Skeletal muscle tissue (tissue), 3 donors: ENCODE measurements at regions not wholly inside any gene's neighbourhood (a gene's known extent, or its start where the extent isn't known, plus 50 kb on each side); places are given as distances from the start of the nearest gene placed in this dataset.

Experiments used
- H3K27ac ChIP-seq: one replicate; pipeline ENCODE4 v1.7.0; 2013; ENCODE audit warnings: mild to moderate bottlenecking, low read depth, low read length, inconsistent platforms
- H3K27me3 ChIP-seq, 3 donors: one replicate each; pipeline ENCODE4 v1.7.0; 2013; ENCODE audit warnings: low read length in 3 of 3; ENCODE audit not compliant: control insufficient read depth in 3 of 3, insufficient read depth in 3 of 3
- H3K36me3 ChIP-seq, 3 donors: one replicate each; pipeline ENCODE4 v1.7.0; 2013; ENCODE audit warnings: low read length in 3 of 3; ENCODE audit not compliant: control insufficient read depth in 3 of 3, insufficient read depth in 3 of 3
- H3K4me1 ChIP-seq, 3 donors: one replicate each; pipeline ENCODE4 v1.7.0; 2013; ENCODE audit warnings: low read length in 3 of 3, mild to moderate bottlenecking in 3 of 3; ENCODE audit not compliant: control insufficient read depth in 3 of 3, insufficient read depth in 3 of 3
- H3K4me3 ChIP-seq, 3 donors: one replicate each; pipeline ENCODE4 v1.7.0; 2013; ENCODE audit warnings: low read length in 3 of 3
- H3K9ac ChIP-seq, 3 donors: one replicate each; pipeline ENCODE4 v1.7.0; 2013; ENCODE audit warnings: low read length in 3 of 3, mild to moderate bottlenecking in 3 of 3, moderate library complexity in 2 of 3, low read depth in 1 of 3
- H3K9me3 ChIP-seq, 3 donors: one replicate each; pipeline ENCODE4 v1.7.0; 2013; ENCODE audit warnings: low read length in 3 of 3; ENCODE audit not compliant: control insufficient read depth in 3 of 3
- donor health status: Osteomylitis.

GRCh38 chr5:88118179-88118578 is 150.5 kb downstream of the TMEM161B start:
- Histone ChIP-seq H3K9ac (no peak overlapping the region), H3K9me3 (no peaks in the 10 kb centered on the region), H3K4me1 (no peaks in the 10 kb centered on the region), H3K27me3 (no peaks in the 10 kb centered on the region), H3K36me3 (no peaks in the 10 kb centered on the region), H3K27ac (no peak overlapping the region), H3K4me3 (no peak overlapping the region)

- Histone ChIP-seq H3K4me1 (no peaks in the 10 kb centered on the region), H3K27ac (no peak overlapping the region), H3K27me3 (no peaks in the 10 kb centered on the region), H3K4me3 (no peak overlapping the region), H3K9ac (no peak overlapping the region), H3K36me3 (no peaks in the 10 kb centered on the region), H3K9me3 (no peaks in the 10 kb centered on the region)
These were observed 151.1 kb downstream of the TMEM161B start for GRCh38 chr5:88117546-88117945.

- Histone ChIP-seq H3K9ac (no peak overlapping the region), H3K4me1 (no peaks in the 10 kb centered on the region), H3K4me3 (no peak overlapping the region), H3K27ac (no peak overlapping the region), H3K27me3 (no peaks in the 10 kb centered on the region), H3K36me3 (no peaks in the 10 kb centered on the region), H3K9me3 (no peaks in the 10 kb centered on the region)
These were observed 152.2 kb downstream of the TMEM161B start for GRCh38 chr5:88116396-88116795.

GRCh38 chr5:88115211-88115610 is 153.4 kb downstream of the TMEM161B start:
- Histone ChIP-seq H3K36me3 (no peaks in the 10 kb centered on the region), H3K9ac (no peak overlapping the region), H3K27me3 (no peaks in the 10 kb centered on the region), H3K4me3 (no peak overlapping the region), H3K4me1 (no peaks in the 10 kb centered on the region), H3K27ac (no peak overlapping the region), H3K9me3 (no peaks in the 10 kb centered on the region)

- no peaks in the 10 kb centered on the region for H3K36me3 ChIP-seq
- H3K4me1 ChIP-seq = no peaks in the 10 kb centered on the region
- H3K9ac ChIP-seq = no peak overlapping the region
- no peak overlapping the region for H3K4me3 ChIP-seq
- no peaks in the 10 kb centered on the region for H3K9me3 ChIP-seq
- H3K27ac ChIP-seq = no peak overlapping the region
- no peaks in the 10 kb centered on the region for H3K27me3 ChIP-seq
These were observed 155.2 kb downstream of the TMEM161B start for GRCh38 chr5:88113429-88113828.

- H3K27ac ChIP-seq = no peak overlapping the region
- H3K27me3 ChIP-seq = no peaks in the 10 kb centered on the region
- no peak overlapping the region for H3K4me3 ChIP-seq
- no peaks in the 10 kb centered on the region for H3K36me3 ChIP-seq
- no peak overlapping the region for H3K9ac ChIP-seq
- no peaks in the 10 kb centered on the region for H3K4me1 ChIP-seq
- H3K9me3 ChIP-seq = no peaks in the 10 kb centered on the region
These were observed 158.8 kb downstream of the TMEM161B start for GRCh38 chr5:88109818-88110217.

- H3K4me3 ChIP-seq = no peak overlapping the region
- H3K36me3 ChIP-seq = no peaks in the 10 kb centered on the region
- H3K9me3 ChIP-seq = no peaks in the 10 kb centered on the region
- H3K27ac ChIP-seq = no peak overlapping the region
- no peaks in the 10 kb centered on the region for H3K27me3 ChIP-seq
- no peaks in the 10 kb centered on the region for H3K4me1 ChIP-seq
- H3K9ac ChIP-seq = no peak overlapping the region
These were observed 160.0 kb downstream of the TMEM161B start for GRCh38 chr5:88108490-88109279.

- H3K9ac ChIP-seq = no peak overlapping the region
- no peak overlapping the region for H3K27ac ChIP-seq
- H3K4me1 ChIP-seq = no peaks in the 10 kb centered on the region
These were observed 173.6 kb downstream of the TMEM161B start for GRCh38 chr5:88094906-88095496.

GRCh38 chr5:88094403-88094802 is 174.2 kb downstream of the TMEM161B start:
- H3K4me3 ChIP-seq = no peak overlapping the region
- no peaks in the 10 kb centered on the region for H3K27me3 ChIP-seq
- no peak overlapping the region for H3K9ac ChIP-seq
- no peak overlapping the region for H3K27ac ChIP-seq
- no peaks in the 10 kb centered on the region for H3K4me1 ChIP-seq
- no peaks in the 10 kb centered on the region for H3K9me3 ChIP-seq
- no peaks in the 10 kb centered on the region for H3K36me3 ChIP-seq

More at GRCh38 chr5:88094906-88095496, 173.6 kb downstream of the TMEM161B start:
- Histone ChIP-seq H3K36me3 (no peaks in the 10 kb centered on the region), H3K27me3 (no peaks in the 10 kb centered on the region), H3K4me3 (no peak overlapping the region), H3K9me3 (no peaks in the 10 kb centered on the region)

- H3K27ac ChIP-seq = no peak overlapping the region
- no peak overlapping the region for H3K9ac ChIP-seq
- no peaks in the 10 kb centered on the region for H3K4me1 ChIP-seq
- H3K4me3 ChIP-seq = no peak overlapping the region
- H3K27me3 ChIP-seq = no peaks in the 10 kb centered on the region
- no peaks in the 10 kb centered on the region for H3K9me3 ChIP-seq
- no peaks in the 10 kb centered on the region for H3K36me3 ChIP-seq
These were observed 174.9 kb downstream of the TMEM161B start for GRCh38 chr5:88093765-88094164.
